NCI-H146 treated with DMSO at 0.1 percent for 48 hours (cell line): ENCODE measurements at regions not wholly inside any gene's neighbourhood (a gene's known extent, or its start where the extent isn't known, plus 50 kb on each side); places are given as distances from the start of the nearest gene placed in this dataset.
"Not testable (repeated sequence)": the region's sequence is repeated elsewhere in the genome, so short reads cannot be mapped to it uniquely, and the experiment has no call there.

Experiments
- DNase-seq: peaks from one replicate; lab custom pipeline; 2025; ENCODE audit not compliant: unreplicated experiment; lab: John Stamatoyannopoulos, UW

DNA sequence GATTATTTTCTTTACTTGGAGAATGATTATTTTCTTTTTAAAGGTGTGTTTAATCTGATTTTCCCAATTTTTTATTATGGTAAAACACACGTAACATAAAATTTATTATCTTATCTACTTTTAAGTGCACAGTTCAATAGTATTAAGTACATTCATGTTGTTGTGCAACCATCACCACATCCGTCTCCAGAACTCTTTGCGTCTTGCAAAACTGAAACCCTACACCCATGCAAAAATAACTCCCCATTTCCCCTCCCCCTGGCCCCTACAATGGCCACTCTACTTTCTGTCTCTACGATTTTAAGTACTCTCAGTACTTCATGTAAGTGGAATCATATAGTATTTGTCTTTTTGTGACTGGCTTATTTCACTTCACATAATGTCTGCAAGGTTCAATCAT, 230.7 kb downstream of the SATB1 start:
- DNase-seq: no peak

DNA sequence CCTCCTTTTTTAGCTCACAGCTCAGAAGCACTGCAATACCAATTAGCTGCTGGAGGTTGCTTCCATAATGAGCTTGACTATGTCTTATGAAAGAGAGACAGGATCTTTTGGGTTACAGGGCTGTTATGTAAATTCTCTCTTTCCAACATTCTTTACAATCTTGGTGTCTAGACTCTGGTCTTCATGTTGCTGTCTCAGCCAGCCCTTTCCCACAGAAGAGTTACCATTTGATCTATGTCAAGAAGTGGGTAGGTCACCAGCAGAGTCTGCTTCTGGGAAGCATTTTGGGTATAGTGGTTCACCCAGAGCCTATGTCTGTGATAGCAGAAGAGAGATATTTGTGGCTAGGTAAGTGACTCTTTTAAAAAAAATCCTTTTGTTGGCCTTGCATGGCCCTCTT, 234.5 kb downstream of the SATB1 start:
- no peak for DNase-seq

DNA sequence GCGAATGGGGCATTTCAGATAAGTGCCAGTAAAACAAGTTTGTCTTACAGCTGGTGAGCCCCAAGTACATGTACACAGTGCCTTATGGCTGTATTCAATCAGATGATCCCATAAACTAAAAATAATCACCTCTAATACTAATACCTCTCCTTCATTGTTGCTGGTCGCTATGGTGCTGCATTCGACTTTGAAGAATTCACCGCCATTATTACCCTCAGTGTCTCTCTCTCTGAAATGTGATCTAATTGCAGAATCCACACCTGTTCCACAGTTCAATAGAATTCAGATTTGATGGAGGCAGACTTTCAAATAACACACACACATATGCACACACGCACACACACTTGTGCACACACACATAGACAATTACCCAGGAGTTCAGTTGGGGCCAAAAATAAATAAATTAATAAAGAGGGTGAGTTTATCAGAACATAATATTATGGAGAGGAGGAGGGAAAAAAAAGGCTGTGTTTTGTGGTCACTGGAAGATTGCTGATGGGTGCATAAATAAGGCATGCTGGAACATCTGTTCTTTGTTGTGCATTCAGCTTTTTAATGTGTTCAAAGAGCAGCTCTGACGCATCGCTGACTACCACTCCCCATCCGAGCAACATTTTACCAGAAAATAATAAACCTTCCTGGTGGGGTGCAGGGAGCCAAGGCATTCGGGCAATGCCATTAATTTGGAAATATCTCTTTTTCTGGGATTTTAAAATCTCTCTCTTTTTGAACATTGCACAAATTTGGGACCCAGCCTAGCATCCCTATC, 235.7 kb downstream of the SATB1 start:
- peak; percentile 76 for DNase-seq

DNA sequence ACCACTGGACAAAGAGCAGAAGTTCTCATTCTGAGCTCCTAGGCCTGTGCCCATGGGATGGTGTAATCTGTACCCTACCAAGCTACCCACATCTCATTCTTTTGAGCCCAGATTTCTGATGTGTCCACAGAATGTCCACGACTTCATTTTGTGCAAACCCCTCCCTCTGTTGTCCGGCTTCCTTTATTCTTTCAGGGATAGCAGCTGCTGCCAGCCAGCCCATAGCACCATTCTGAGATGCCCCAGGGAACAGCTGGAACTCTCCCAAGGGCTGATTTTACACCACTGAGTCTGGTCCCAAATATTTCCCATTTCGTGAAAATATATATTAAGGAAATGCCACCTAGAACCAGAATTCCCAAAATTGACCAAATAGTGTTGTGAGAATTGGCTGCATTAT, 236.6 kb downstream of the SATB1 start:
- no peak for DNase-seq

DNA sequence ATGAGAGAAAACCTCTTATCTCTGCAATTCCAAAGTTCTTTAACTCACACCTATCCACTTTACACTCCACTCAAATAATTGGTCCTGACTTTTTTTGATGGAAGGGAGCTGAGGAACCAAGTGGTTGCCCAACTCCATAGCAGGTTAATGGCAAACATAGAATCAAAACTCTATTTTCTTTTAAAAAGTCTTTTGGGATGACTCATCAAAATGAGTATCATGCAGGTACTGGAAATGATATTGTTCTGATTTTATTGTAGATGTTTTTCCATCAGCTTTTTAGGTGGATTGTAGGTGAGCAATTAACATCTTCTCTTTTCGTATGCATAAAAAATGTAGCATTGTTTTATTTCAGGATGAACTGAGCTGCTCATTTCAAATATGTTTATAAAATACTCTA, 239.5 kb downstream of the SATB1 start:
- no peak for DNase-seq

DNA sequence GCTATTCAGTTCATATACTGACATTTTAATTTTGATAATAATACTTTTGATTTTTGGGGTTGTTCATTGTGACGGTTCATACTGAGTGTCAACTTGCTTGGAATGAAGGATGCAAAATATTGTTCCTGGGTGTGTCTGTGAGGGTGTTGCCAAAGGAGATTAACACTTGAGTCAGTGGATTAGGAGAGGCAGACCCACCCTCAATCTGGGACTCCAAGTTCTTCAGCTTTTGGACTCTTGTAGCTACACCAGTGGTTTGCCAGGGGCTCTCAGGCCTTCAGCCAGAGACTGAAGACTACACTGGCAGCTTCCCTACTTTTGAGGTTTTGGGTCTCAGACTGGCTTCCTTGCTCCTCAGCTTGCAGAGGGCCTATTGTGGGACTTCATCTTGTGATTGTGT, 242.2 kb downstream of the SATB1 start:
- not testable (repeated sequence) for DNase-seq

DNA sequence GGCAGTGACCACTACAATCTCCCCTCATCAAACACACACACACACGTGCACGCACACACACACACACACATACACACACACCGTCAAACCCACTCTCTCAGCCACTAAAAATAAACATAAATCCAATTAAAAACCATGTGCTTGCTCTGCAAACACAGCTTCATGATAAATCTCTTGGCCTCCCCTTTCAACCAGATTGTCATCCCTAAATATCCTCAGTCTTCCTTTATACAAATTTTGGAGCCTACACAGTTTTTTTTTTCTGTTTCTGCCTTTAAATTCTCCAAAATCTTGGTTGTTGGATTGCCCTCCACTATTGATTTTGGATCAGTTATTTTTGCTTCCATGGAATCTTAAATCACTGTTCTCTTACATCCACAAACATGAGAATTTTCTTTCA, 245.6 kb downstream of the SATB1 start:
- peak; percentile 32 for DNase-seq

DNA sequence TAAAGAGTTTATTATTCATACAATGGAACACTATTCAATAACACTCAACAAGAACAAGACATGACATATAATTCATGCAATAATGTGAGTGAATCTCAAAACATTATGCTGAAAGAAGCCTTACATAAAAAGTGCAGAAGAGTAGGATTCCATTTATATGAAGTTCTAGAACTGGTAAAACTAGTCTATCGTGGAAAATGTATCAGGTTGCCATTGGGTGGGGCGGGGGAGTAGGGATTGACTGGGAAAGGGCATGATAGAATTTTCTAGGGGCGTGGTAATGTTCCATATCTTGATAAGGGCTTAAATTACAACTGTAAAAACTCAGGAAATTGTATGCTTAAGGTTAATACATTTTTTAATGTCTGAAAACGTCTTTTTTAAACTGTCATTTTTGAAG, 247.9 kb downstream of the SATB1 start:
- DNase-seq: no peak

DNA sequence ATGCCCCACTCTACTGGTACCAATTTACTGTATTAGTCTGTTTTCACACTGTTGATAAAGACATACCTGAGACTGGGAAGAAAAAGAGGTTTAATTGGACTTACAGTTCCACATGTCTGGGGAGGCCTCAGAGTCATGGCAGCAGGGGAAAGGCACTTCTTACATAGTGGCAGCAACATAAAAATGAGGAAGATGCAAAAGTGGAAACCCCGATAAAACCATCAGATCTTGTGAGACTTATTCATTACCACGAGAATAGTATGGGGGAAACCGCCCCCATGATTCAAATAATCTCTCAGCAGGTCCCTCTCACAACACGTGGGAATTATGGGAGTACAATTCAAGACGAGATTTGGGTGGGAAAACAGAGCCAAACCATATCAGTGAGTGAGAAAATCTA, 251.2 kb downstream of the SATB1 start:
- DNase-seq: not testable (repeated sequence)

DNA sequence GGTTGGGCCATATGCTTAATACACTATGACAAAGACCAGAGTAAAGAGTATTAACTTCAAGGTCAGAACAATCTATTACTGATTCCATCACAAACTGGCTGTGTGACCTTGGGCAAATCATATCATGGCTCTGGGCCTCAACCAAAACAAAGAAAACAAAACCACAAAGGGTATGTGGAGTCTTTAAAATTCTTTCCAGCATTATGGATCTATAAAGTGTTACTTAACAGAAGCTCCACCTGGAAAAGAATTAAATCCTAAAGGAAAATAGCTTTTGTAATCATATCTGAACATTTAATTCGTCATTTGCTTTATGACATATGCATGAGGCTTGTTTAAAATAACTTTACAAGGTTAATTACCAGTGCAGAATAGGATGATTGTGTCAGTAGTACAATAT, 265.5 kb downstream of the SATB1 start:
- DNase-seq: no peak

DNA sequence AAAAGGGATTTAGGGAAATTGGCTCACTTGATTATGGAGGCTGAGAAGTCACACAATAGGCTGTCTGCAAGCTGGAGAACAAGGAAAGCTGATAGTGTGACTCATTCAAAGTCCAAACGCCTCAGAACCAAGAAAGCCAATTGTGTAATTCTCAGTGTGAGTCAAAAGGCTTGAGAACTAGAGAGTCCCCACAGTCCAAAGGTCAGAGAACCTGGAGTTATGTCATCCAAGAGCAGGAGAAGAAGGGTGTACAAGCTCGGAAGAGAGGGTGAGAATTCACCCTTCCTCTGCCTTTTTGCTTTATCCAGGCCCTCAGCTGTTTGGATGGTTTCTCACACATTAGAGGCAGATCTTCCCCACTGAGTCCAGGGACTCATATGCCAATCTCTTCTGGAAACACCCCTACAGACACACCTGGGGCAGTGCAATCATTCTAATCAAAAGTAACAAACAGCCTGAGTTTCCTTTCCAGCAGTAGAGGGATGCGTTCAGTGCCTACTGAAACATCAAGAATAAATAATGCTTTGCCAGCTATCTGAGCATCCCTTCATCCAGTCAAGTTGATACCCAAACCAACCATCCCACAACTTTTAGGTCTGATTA, 271.5 kb downstream of the SATB1 start:
- DNase-seq: peak; percentile 5

DNA sequence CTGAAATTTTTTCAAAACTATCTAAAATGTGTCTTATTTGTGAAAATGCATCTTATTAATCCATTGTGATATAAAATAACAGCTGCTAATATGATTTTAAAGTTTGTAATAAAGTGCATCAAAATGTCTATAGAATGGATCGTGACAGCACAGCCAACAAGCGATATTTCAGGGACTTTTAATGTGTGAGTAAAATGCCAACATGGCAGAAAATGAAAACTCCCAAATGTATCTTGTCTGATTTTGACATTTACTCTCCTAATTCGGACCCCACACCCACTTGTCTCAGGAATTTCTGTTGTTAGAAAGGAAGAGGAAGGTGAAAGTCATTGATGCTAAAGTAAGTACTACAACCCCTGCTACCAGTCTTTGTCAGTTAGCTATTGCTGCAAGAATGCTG, 273.9 kb downstream of the SATB1 start:
- DNase-seq: no peak

DNA sequence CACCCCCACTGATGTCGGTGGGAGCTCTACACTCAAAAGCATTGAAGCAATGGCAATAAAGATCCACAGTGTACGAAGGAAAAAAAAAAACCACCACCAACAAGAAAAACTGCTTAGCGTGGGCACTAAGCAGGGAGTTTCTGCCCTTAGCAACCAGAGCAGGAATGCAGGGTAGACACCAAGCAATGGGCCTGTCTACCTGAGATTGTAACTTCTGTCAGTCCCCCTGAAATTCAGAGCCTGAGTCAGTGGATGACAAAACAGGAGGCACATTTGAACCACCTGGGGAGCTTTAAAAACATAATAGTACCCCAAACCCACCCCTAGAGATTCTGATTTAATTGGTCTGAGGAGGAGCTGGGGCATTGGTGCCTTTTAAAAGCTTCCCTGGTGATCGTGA, 275.2 kb downstream of the SATB1 start:
- DNase-seq: no peak

DNA sequence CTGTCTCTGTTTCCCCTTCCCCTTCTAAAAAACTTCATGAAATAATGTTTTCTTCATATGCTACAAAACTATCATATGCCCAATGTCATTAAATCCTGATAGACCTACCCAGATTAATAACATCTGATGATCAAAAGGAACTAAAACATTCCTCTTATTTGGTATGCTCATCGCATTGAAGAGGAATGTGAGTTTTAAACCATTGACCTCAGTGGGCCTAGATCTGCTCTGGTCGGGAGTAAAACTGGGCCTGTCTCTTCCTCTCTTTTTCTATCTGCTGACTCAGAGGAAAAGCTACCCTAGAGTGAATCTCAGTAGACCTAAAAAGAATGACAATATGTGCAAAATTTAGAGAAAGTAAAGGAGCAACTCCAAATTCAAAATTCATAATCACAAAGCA, 275.8 kb downstream of the SATB1 start:
- DNase-seq: no peak

DNA sequence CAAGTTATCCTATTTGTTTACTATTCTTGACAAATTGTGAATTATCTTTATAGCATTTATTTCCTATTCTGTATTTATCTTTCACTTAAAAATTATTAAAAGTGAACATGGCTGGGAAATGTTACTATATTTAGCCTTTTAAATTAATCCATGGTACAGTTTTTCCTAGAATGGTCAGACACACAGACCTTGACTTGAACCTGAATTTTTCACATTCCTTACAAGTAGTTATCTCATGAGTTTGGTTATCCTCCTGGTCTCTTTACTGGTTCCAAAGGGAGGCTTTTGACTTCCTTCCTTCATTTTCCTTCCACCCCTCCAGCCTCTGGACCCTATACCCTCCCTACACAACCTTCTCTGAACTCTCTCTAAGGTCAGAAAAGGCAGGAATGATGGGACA, 280.6 kb downstream of the SATB1 start:
- no peak for DNase-seq

DNA sequence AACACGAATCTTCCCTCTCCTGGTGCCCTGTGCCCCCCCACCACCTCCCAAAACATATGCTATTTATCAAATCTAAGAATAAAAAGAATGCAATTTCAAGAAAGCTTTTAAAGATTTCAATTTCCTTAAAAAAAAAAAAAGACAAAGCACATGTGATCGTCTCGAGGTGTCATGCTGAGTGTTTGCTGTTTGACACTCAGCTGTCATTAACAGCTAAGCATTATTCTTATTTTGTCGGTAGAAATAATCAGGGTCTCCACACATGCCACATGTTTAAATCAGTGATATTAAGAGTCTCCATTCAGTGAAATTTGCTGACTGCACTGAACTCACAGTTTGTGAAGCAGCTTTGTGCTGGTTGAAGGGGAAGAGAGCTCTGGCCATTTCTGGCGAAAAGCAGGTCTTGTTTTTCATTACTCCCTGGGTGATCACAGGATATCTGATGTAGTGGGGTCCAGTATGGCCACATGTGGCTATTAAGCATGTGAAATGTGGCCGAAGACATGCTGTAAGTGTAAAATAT, 281.8 kb downstream of the SATB1 start:
- DNase-seq: no peak

DNA sequence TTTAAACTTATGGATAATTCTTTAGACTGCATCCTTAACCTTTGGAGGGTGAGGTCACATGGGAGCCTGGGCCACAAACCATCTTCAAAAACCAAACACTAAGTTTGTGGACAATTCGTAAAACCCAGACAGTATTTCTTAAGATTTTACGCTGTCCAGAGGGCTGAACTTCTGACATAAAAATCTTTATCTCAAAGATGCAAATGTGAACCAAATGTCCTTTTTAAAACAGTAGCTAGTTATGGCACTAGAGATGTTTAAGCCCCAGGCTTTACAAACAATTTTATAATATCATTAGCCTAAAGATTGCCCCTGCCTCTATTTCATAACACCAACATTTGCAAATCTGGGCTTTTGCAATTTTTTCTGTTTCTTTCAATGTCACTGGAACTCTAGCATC, 287.2 kb downstream of the SATB1 start:
- DNase-seq: no peak

DNA sequence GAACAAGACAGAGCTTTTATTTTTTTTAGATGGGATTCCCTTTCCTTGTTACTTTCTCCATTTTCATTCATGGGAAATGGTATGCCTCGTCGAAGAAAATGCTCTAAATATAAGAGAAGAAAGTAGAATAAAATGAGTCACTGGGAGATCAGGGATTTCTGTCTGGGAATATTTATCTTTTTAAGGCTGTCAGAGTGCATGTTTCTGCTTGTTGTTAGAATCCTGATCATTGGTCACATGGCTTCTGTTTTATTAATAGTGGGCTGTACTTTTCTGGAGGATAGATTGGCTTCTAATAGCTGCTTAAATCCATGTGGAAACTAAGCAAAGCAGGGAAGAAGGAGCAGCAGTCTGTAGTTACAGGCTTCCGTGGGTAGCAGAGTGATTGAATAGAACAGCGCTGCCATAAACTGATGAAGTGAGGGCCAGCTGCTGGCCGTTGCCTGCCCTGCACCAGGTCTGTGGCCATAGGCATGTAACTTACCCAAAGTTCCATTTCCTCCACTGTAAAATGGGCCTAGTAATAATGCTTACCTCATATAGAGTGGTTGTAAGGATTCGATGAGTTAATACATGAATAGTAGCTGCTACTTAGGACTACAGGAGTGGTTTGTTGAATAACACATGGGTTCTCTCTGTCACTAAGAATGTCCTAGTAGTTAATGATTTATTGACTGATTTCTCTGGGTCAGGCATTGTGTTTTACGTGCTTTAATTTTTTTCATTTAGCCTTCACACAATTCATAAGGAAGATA, 289.9 kb downstream of the SATB1 start:
- no peak for DNase-seq

DNA sequence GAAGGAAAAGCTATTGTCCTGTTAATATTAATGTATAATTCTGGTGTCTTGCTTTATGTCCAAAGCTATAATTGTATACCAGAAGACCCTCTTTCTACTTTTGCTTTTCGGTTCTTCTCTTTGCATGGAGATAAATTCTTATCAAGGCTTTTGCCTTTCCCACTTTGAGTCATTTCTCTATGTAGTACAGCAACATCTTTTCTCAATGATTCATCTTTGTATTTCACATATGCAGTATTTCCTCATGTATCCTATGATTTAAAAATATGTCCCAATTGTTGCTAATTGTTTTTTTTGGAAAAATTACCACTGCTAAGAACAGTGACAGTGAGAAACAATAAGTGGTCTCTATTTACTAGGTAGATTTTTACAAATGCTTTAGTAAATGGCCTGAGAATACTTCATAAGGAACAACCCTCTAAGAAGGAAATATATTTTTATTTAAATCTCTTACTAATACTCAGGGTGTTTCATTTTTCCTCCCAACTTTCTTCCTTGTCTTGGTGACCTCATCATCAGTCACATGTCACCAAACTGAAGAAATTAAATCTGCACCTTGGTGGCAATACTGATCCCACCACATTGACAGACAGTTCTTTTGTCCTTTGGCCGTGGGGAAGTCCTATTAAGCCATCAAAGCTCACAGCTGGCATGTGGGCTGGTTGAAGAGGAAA, 290.6 kb downstream of the SATB1 start:
- no peak for DNase-seq

DNA sequence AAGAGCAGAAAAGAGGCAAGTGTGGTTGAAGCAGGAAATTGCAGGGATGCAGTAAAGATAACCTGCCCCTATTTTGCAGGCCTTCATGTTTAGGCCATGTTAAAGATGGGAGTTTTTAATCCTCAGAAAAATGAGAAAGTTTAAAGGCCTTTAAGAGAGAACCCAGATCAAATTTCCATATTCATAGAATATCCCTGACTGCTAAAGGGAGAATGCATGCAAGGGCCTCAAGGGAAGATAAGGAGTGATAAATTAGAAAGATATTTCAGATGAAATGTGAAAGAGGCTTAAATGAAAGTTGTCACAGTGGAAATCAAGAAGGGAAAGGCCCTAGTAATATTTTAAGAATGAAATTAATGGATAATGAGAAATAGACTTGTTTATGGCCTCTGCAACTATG, 292.1 kb downstream of the SATB1 start:
- no peak for DNase-seq

DNA sequence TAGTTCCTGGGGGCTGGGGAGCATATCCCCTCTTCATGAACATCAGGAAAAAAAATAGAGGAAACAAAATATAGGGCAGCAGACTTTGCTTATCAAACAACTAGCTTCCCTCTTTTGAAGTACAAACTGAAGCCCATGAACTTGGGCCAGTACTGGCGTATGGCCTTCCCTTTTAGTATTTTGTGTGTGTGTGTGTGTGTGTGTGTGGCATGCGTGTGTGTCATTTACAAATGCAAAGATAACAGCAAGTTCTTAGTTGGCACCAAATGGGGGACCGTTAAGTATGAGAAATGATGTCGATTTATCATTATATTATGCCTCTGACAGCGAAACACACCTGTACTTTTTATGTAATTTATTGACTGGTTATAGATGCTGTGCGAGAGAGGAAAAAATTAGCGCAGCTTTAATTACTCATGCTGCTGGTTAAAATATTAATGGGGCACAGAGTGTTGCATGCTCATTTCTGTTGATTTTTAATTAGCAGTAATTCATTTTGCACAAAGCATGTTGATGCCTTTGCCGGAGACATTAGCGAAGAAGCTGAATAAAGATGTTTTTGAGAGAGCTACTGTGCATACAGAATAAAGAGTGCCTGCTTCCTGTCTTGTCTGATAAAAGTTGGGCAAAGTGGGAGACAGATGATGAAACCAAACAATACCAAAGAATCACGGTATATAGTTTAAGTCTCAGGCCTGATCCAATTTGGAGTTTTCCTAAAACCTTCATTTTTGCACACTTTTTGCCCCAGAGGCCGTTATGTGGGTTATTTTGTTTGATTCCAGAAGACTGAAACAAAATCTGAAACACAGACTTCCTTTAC, 297.1 kb downstream of the SATB1 start:
- no peak for DNase-seq
